MM.1S (cell line): ENCODE measurements at regions not wholly inside any gene's neighbourhood (a gene's known extent, or its start where the extent isn't known, plus 50 kb on each side); places are given as distances from the start of the nearest gene placed in this dataset.

ENCODE experiments used
- EZH2 ChIP-seq: fragments of 300-600 bp; sonication (generic); optimal IDR thresholded peaks from 2 replicates; pipeline ENCODE3; 2017; ENCODE audit warnings: low read depth, mild to moderate bottlenecking, antibody characterized with exemption, low read length, mixed read lengths
- EZH2phosphoT487 ChIP-seq: fragments of 300-600 bp; sonication (generic); IDR thresholded peaks from 2 replicates; pipeline ENCODE4 v1.6.1; 2018; ENCODE audit warnings: antibody characterized with exemption, low read length
- TF ChIP-seq, protein P1 (sequence below): fragments of 300-600 bp; sonication (generic); IDR thresholded peaks from 2 replicates; pipeline ENCODE4 v1.5.1; 2016; ENCODE audit warnings: antibody characterized with exemption, low read length, mixed read lengths

GRCh38 chr20:53888951-53889350, 181.4 kb downstream of the BCAS1 start:
- TF ChIP-seq EZH2phosphoT487 (no peak), EZH2 (no peak)
- TF ChIP-seq, protein P1, sequence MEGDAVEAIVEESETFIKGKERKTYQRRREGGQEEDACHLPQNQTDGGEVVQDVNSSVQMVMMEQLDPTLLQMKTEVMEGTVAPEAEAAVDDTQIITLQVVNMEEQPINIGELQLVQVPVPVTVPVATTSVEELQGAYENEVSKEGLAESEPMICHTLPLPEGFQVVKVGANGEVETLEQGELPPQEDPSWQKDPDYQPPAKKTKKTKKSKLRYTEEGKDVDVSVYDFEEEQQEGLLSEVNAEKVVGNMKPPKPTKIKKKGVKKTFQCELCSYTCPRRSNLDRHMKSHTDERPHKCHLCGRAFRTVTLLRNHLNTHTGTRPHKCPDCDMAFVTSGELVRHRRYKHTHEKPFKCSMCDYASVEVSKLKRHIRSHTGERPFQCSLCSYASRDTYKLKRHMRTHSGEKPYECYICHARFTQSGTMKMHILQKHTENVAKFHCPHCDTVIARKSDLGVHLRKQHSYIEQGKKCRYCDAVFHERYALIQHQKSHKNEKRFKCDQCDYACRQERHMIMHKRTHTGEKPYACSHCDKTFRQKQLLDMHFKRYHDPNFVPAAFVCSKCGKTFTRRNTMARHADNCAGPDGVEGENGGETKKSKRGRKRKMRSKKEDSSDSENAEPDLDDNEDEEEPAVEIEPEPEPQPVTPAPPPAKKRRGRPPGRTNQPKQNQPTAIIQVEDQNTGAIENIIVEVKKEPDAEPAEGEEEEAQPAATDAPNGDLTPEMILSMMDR = no peak
